NCI-H345 treated with DMSO at 0.1 percent for 48 hours (cell line): ENCODE measurements at regions not wholly inside any gene's neighbourhood (a gene's known extent, or its start where the extent isn't known, plus 50 kb on each side); places are given as distances from the start of the nearest gene placed in this dataset.

Source experiments
- DNase-seq: peaks from one replicate; lab custom pipeline; 2025; ENCODE audit not compliant: unreplicated experiment; lab: John Stamatoyannopoulos, UW

- DNase-seq: no peak
Measured at GRCh38 chr5:117263231-117263630, 688.6 kb upstream of the SEMA6A start.

GRCh38 chr5:117262572-117263131, 688.0 kb upstream of the SEMA6A start:
- DNase-seq: no peak

GRCh38 chr5:117261948-117262571, 687.4 kb upstream of the SEMA6A start:
- no peak for DNase-seq

GRCh38 chr5:117255211-117256027, 680.8 kb upstream of the SEMA6A start:
- DNase-seq: no peak

GRCh38 chr5:117252566-117252965, 677.9 kb upstream of the SEMA6A start:
- no peak for DNase-seq

GRCh38 chr5:117249086-117249815, 674.6 kb upstream of the SEMA6A start:
- DNase-seq: no peak

GRCh38 chr5:117246424-117246823, 671.8 kb upstream of the SEMA6A start:
- DNase-seq: no peak

- DNase-seq: no peak
Measured at GRCh38 chr5:117245130-117245529, 670.5 kb upstream of the SEMA6A start.

GRCh38 chr5:117242028-117242427, 667.4 kb upstream of the SEMA6A start:
- no peak for DNase-seq

- DNase-seq: no peak
Measured at GRCh38 chr5:117236941-117237340, 662.3 kb upstream of the SEMA6A start.

GRCh38 chr5:117235786-117236185, 661.2 kb upstream of the SEMA6A start:
- no peak for DNase-seq

GRCh38 chr5:117230375-117230774, 655.8 kb upstream of the SEMA6A start:
- DNase-seq: no peak

- no peak for DNase-seq
Measured at GRCh38 chr5:117220730-117221129, 646.1 kb upstream of the SEMA6A start.

- DNase-seq: no peak
Measured at GRCh38 chr5:117218789-117219188, 644.2 kb upstream of the SEMA6A start.

GRCh38 chr5:117212866-117213265, 638.2 kb upstream of the SEMA6A start:
- no peak for DNase-seq

- DNase-seq: no peak
Measured at GRCh38 chr5:117210796-117211195, 636.2 kb upstream of the SEMA6A start.

GRCh38 chr5:117209479-117209878, 634.9 kb upstream of the SEMA6A start:
- DNase-seq: no peak

- DNase-seq: no peak
Measured at GRCh38 chr5:117207088-117207668, 632.6 kb upstream of the SEMA6A start.

- no peak for DNase-seq
Measured at GRCh38 chr5:117205894-117206293, 631.3 kb upstream of the SEMA6A start.

GRCh38 chr5:117204926-117205869, 630.6 kb upstream of the SEMA6A start:
- no peak for DNase-seq
